H1 (cell line): ENCODE measurements at regions not wholly inside any gene's neighbourhood (a gene's known extent, or its start where the extent isn't known, plus 50 kb on each side); places are given as distances from the start of the nearest gene placed in this dataset.

Experiments
- CTCF ChIA-PET: fragments of 300-600 bp; sonication (Branson Sonifier 250); formaldehyde crosslinking; loops from one replicate; lab custom pipeline; 2021; ENCODE audit not compliant: partially characterized antibody; lab: Charles Lee
- POLR2A ChIA-PET: fragments of 300-600 bp; sonication (Branson Sonifier 250); formaldehyde crosslinking; loops from one replicate; lab custom pipeline; 2021; ENCODE audit warnings: inconsistent platforms; ENCODE audit not compliant: partially characterized antibody; lab: Charles Lee
- DNase-seq, 2 experiments: peaks; one replicate each; pipeline versions ENCODE4 v3.0.0 to v3.0.0-alpha.2; 2010 to 2022; ENCODE audit warnings: low spot score in 2 of 2, low read depth in 1 of 2, mixed read lengths in 1 of 2
- FAIRE-seq: peaks from 2 replicates; lab custom pipeline; 2011; peaks lifted over from hg19 to GRCh38; lab: Jason Lieb, UNC
- H2AFZ ChIP-seq: 2 replicates; pipeline ENCODE4 v1.8.1; 2012; ENCODE audit warnings: low read length, inconsistent platforms
- H2AK5ac ChIP-seq: 2 replicates; pipeline ENCODE4 v1.6.1; 2013; ENCODE audit warnings: low read depth, low read length
- H2BK120ac ChIP-seq: replicated peaks from 2 replicates; pipeline ENCODE3; 2013; ENCODE audit warnings: low read depth, low read length, inconsistent platforms
- H2BK12ac ChIP-seq: 2 replicates; pipeline ENCODE4 v1.6.1; 2013; ENCODE audit warnings: low read depth, low read length
- H2BK15ac ChIP-seq: 2 replicates; pipeline ENCODE4 v1.6.1; 2013; ENCODE audit warnings: low read length
- H2BK20ac ChIP-seq: 2 replicates; pipeline ENCODE4 v1.6.1; 2013; ENCODE audit warnings: low read length
- H2BK5ac ChIP-seq: 2 replicates; pipeline ENCODE4 v1.6.1; 2013; ENCODE audit warnings: low read depth, low read length
- H3K14ac ChIP-seq: 2 replicates; pipeline ENCODE4 v1.6.1; 2013; ENCODE audit warnings: inconsistent platforms; ENCODE audit not compliant: insufficient read length
- H3K18ac ChIP-seq: 2 replicates; pipeline ENCODE4 v1.6.1; 2013; ENCODE audit warnings: low read length; ENCODE audit errors: extremely low read depth
- H3K23ac ChIP-seq: 2 replicates; pipeline ENCODE4 v1.6.1; 2013; ENCODE audit warnings: inconsistent platforms; ENCODE audit not compliant: insufficient read length
- H3K23me2 ChIP-seq: 2 replicates; pipeline ENCODE4 v1.6.1; 2013; ENCODE audit warnings: low read depth, low read length
- H3K27ac ChIP-seq: 2 replicates; pipeline ENCODE4 v1.6.1; 2011; ENCODE audit warnings: low read depth, low read length, inconsistent platforms
- H3K27me3 ChIP-seq, 4 experiments: replicated peaks in 1 of 4; 1 replicate in 1 of 4; 2 replicates in 3 of 4; pipeline versions ENCODE4 v1.6.1 to v1.8.1; 2011 to 2013; ENCODE audit warnings: low read length in 3 of 4, mild to moderate bottlenecking in 3 of 4, inconsistent platforms in 2 of 4, mixed read lengths in 2 of 4, moderate library complexity in 1 of 4; ENCODE audit not compliant: control insufficient read depth in 3 of 4, insufficient read depth in 3 of 4; ENCODE audit errors: extremely low read depth in 1 of 4
- H3K36me3 ChIP-seq, 4 experiments: 2 replicates each; pipeline versions ENCODE4 v1.6.1 to v1.8.1; 2011 to 2013; ENCODE audit warnings: mild to moderate bottlenecking in 4 of 4, low read length in 3 of 4, moderate library complexity in 2 of 4, control low read depth in 1 of 4, inconsistent platforms in 1 of 4; ENCODE audit not compliant: insufficient read depth in 4 of 4, control insufficient read depth in 2 of 4
- H3K4ac ChIP-seq: replicated peaks from 2 replicates; pipeline ENCODE3; 2013; ENCODE audit warnings: low read length, low read depth, mixed read lengths, inconsistent platforms; ENCODE audit not compliant: insufficient read length
- H3K4me1 ChIP-seq, 4 experiments: replicated peaks in 1 of 4; 1 replicate in 1 of 4; 2 replicates in 3 of 4; pipeline versions ENCODE4 v1.6.1 to v1.8.1; 2011 to 2013; ENCODE audit warnings: low read length in 3 of 4, inconsistent platforms in 2 of 4, mixed read lengths in 1 of 4; ENCODE audit not compliant: insufficient read depth in 4 of 4, control insufficient read depth in 3 of 4
- H3K4me2 ChIP-seq, 2 experiments: 2 replicates each; pipeline versions ENCODE4 v1.6.1 to v1.8.1; 2011 to 2013; ENCODE audit warnings: low read depth in 2 of 2, low read length in 2 of 2, control low read depth in 1 of 2, inconsistent platforms in 1 of 2, mild to moderate bottlenecking in 1 of 2; ENCODE audit not compliant: insufficient read depth in 1 of 2
- H3K4me3 ChIP-seq, 4 experiments: fragments of 200-600, 300-600 bp in 1 of 4; sonication (generic), shearing (Covaris generic), sonication (Bioruptor Twin) in 1 of 4; 2 replicates each; pipeline versions ENCODE4 v1.5.1 to v1.8.1; 2011 to 2016; ENCODE audit warnings: low read length in 4 of 4, low read depth in 3 of 4, control low read depth in 2 of 4, inconsistent platforms in 2 of 4, mild to moderate bottlenecking in 2 of 4, mixed read lengths in 1 of 4, moderate library complexity in 1 of 4; ENCODE audit not compliant: insufficient read depth in 2 of 4; ENCODE audit errors: extremely low read depth in 1 of 4
- H3K56ac ChIP-seq: replicated peaks from 2 replicates; pipeline ENCODE3; 2013; ENCODE audit warnings: low read depth, mild to moderate bottlenecking, mixed read lengths, low read length, inconsistent platforms; ENCODE audit not compliant: insufficient read length
- H3K79me1 ChIP-seq: 2 replicates; pipeline ENCODE4 v1.6.1; 2013; ENCODE audit warnings: low read depth, low read length, control low read depth
- H3K79me2 ChIP-seq, 2 experiments: 2 replicates each; pipeline versions ENCODE4 v1.6.1 to v1.8.1; 2012 to 2013; ENCODE audit warnings: low read length in 2 of 2, mild to moderate bottlenecking in 2 of 2, inconsistent platforms in 1 of 2; ENCODE audit not compliant: insufficient read depth in 2 of 2, control insufficient read depth in 1 of 2
- H3K9ac ChIP-seq, 4 experiments: replicated peaks in 1 of 4; 1 replicate in 1 of 4; 2 replicates in 3 of 4; pipeline versions ENCODE4 v1.6.1 to v1.8.1; 2011 to 2013; ENCODE audit warnings: low read depth in 3 of 4, low read length in 3 of 4, control low read depth in 2 of 4, mild to moderate bottlenecking in 2 of 4, moderate library complexity in 2 of 4, inconsistent platforms in 1 of 4; ENCODE audit errors: extremely low read depth in 1 of 4
- H3K9me3 ChIP-seq, 2 experiments: 2 replicates each; pipeline versions ENCODE4 v1.6.1 to v1.8.1; 2012 to 2013; ENCODE audit warnings: mild to moderate bottlenecking in 2 of 2, moderate library complexity in 2 of 2, control low read depth in 1 of 2, inconsistent platforms in 1 of 2, low read depth in 1 of 2, low read length in 1 of 2, mixed read lengths in 1 of 2; ENCODE audit not compliant: insufficient read depth in 2 of 2
- H4K20me1 ChIP-seq, 2 experiments: replicated peaks in 1 of 2; 2 replicates each; pipeline versions ENCODE3 to v1.8.1; 2011 to 2013; ENCODE audit warnings: inconsistent platforms in 2 of 2, low read length in 2 of 2, mild to moderate bottlenecking in 1 of 2; ENCODE audit not compliant: insufficient read depth in 2 of 2, control insufficient read depth in 1 of 2
- H4K5ac ChIP-seq: 2 replicates; pipeline ENCODE4 v1.6.1; 2013; ENCODE audit warnings: low read length, low read depth, mixed read lengths, inconsistent platforms; ENCODE audit not compliant: insufficient read length
- H4K8ac ChIP-seq: 2 replicates; pipeline ENCODE4 v1.8.0; 2013; ENCODE audit warnings: mild to moderate bottlenecking, moderate library complexity, low read length, inconsistent platforms; ENCODE audit not compliant: insufficient read depth; ENCODE audit errors: extremely low read depth
- H4K91ac ChIP-seq: replicated peaks from 2 replicates; pipeline ENCODE3; 2013; ENCODE audit warnings: low read length, mixed read lengths, inconsistent platforms; ENCODE audit not compliant: insufficient read length
- HDAC2 ChIP-seq, 2 experiments: fragments of 300-600 bp in 1 of 2; sonication (generic) in 1 of 2; IDR thresholded peaks; 2 replicates each; pipeline ENCODE4 v1.6.1; 2011 to 2012; ENCODE audit warnings: low read depth in 2 of 2, low read length in 2 of 2, mild to moderate bottlenecking in 2 of 2, moderate library complexity in 2 of 2, borderline replicate concordance in 1 of 2, inconsistent platforms in 1 of 2
- JUND ChIP-seq: IDR thresholded peaks from 2 replicates; pipeline ENCODE4 v1.6.1; 2011; ENCODE audit warnings: mild to moderate bottlenecking, improper control_type of control experiment, low read length
- PHF8 ChIP-seq: fragments of 200-600 bp; sonication (generic); conservative IDR thresholded peaks from 2 replicates; pipeline ENCODE4 v1.7.1; 2012; ENCODE audit warnings: low read depth, mild to moderate bottlenecking, inconsistent platforms, low read length, moderate library complexity
- SP4 ChIP-seq: IDR thresholded peaks from 2 replicates; pipeline ENCODE4 v1.6.1; 2012; ENCODE audit warnings: low read length, inconsistent platforms
- TEAD4 ChIP-seq: IDR thresholded peaks from 2 replicates; pipeline ENCODE4 v1.6.1; 2012; ENCODE audit warnings: low read depth, low read length, inconsistent platforms, mixed read lengths
- WGBS, 2 experiments: shearing (Covaris generic) in 1 of 2; methylation state at CpG; one replicate each; pipeline versions ENCODE4 v1.1.6 to v1.1.7; 2013 to 2015; ENCODE audit warnings: low lambda C conversion rate in 2 of 2, mixed read lengths in 2 of 2, inconsistent platforms in 1 of 2, low coverage in 1 of 2, missing lambda C conversion rate in 1 of 2; ENCODE audit not compliant: insufficient replicate concordance in 2 of 2, insufficient coverage in 1 of 2, insufficient read length in 1 of 2; ENCODE audit errors: extremely low coverage in 1 of 2, missing lambda C conversion rate in 1 of 2; 5-methylcytosine and 5-hydroxymethylcytosine counted together

- CTCF ChIA-PET, result no interaction called here
- H3K4ac ChIP-seq, result no peak overlapping the region
- peaks cover 0 to 4% of the 10 kb centered on the region in 2 experiments; a peak in 3 of 4 replicates for H3K9me3 ChIP-seq
- H4K91ac ChIP-seq, result no peak overlapping the region
- H4K5ac ChIP-seq, result no peak overlapping the region
- H2BK20ac ChIP-seq, result no peak overlapping the region
- H2BK120ac ChIP-seq, result no peak overlapping the region
- H2BK12ac ChIP-seq, result peak overlapping the region; percentile 60; the same call in 1 of the 2 replicates
- peak in 1 of 2 experiments; percentile 28 for DNase-seq
- 85% methylated on average over 6 of the region's 6 CpGs; no CpG with 5 or more reads in 1 of the 2 experiments for whole genome bisulfite sequencing, 2 experiments
- H3K23ac ChIP-seq, result no peak overlapping the region
- H2BK5ac ChIP-seq, result no peak overlapping the region
- no peak overlapping the region for H2AFZ ChIP-seq
- no peak overlapping the region for H3K18ac ChIP-seq
- H3K14ac ChIP-seq, result no peak overlapping the region
- no peak overlapping the region for H3K4me3 ChIP-seq
- no peaks in the 10 kb centered on the region for H4K20me1 ChIP-seq
- H2AK5ac ChIP-seq, result no peak overlapping the region
- no peaks in the 10 kb centered on the region for H3K23me2 ChIP-seq
- FAIRE-seq, result no peak
- H3K79me1 ChIP-seq, result no peaks in the 10 kb centered on the region
- no peaks in the 10 kb centered on the region for H3K36me3 ChIP-seq
- H3K27me3 ChIP-seq, result no peaks in the 10 kb centered on the region
- no peak overlapping the region for H3K9ac ChIP-seq
- H3K27ac ChIP-seq, result no peak overlapping the region
- H3K4me2 ChIP-seq, result no peak overlapping the region
- H3K4me1 ChIP-seq, result peaks cover 0 to 3% (median 0%) of the 10 kb centered on the region in 4 experiments; a peak in 1 of 7 replicates
- H3K79me2 ChIP-seq, result no peaks in the 10 kb centered on the region
- no peak overlapping the region for H2BK15ac ChIP-seq
- no peak overlapping the region for H3K56ac ChIP-seq
- POLR2A ChIA-PET, result interaction anchor here (1.0 kb wide), 1 partner anchor 10 kb away, joined by 4 read pairs; no protein-coding TSS in a partner anchor
- no peak overlapping the region for H4K8ac ChIP-seq
- no peak for TF ChIP-seq HDAC2 (IDR thresholded peaks at IDR 0.05; ENCODE audit: borderline replicate concordance in 1 of 2, low read depth in 2 of 2, low read length in 2 of 2)
- TF ChIP-seq SP4, result no peak
- TF ChIP-seq TEAD4, result no peak
- TF ChIP-seq JUND, result no peak
- TF ChIP-seq PHF8, result no peak
Measured at GRCh38 chr10:42961796-42962109, 115.1 kb upstream of the RET start.
